MM.1S (cell line): ENCODE measurements at regions not wholly inside any gene's neighbourhood (a gene's known extent, or its start where the extent isn't known, plus 50 kb on each side); places are given as distances from the start of the nearest gene placed in this dataset.

Experiments used
- CTCF ChIP-seq: fragments of 300-600 bp; sonication (generic); IDR thresholded peaks from 2 replicates; pipeline ENCODE4 v1.5.1; 2016; ENCODE audit warnings: antibody characterized with exemption, low read length, mixed read lengths
- EZH2 ChIP-seq: fragments of 300-600 bp; sonication (generic); optimal IDR thresholded peaks from 2 replicates; pipeline ENCODE3; 2017; ENCODE audit warnings: low read depth, mild to moderate bottlenecking, antibody characterized with exemption, low read length, mixed read lengths
- EZH2phosphoT487 ChIP-seq: fragments of 300-600 bp; sonication (generic); IDR thresholded peaks from 2 replicates; pipeline ENCODE4 v1.6.1; 2018; ENCODE audit warnings: antibody characterized with exemption, low read length

GRCh38 chr9:7606591-7606990, 193.0 kb downstream of the DMAC1 start:
- no peak for TF ChIP-seq CTCF
- TF ChIP-seq EZH2: no peak
- TF ChIP-seq EZH2phosphoT487: no peak
